Ishikawa (cell line): ENCODE measurements at regions not wholly inside any gene's neighbourhood (a gene's known extent, or its start where the extent isn't known, plus 50 kb on each side); places are given as distances from the start of the nearest gene placed in this dataset.

ENCODE experiments used
- CREB1 ChIP-seq: IDR thresholded peaks from 2 replicates; pipeline ENCODE4 v1.6.1; 2012; ENCODE audit warnings: low read depth
- EGR1 ChIP-seq: IDR thresholded peaks from 2 replicates; pipeline ENCODE4 v1.6.1; 2012
- EP300 ChIP-seq: IDR thresholded peaks from 2 replicates; pipeline ENCODE4 v1.6.1; 2012; ENCODE audit warnings: borderline replicate concordance
- RAD21 ChIP-seq: IDR thresholded peaks from 2 replicates; pipeline ENCODE4 v1.6.1; 2012; ENCODE audit warnings: low read depth
- TAF1 ChIP-seq: IDR thresholded peaks from 2 replicates; pipeline ENCODE4 v1.6.1; 2012; ENCODE audit warnings: low read depth, mild to moderate bottlenecking
- TCF12 ChIP-seq: IDR thresholded peaks from 2 replicates; pipeline ENCODE4 v1.6.1; 2012; ENCODE audit warnings: low read depth
- TEAD4 ChIP-seq: IDR thresholded peaks from 2 replicates; pipeline ENCODE4 v1.6.1; 2012
- YY1 ChIP-seq: IDR thresholded peaks from 2 replicates; pipeline ENCODE4 v1.6.1; 2012; ENCODE audit warnings: low read depth
- ZBTB7A ChIP-seq: IDR thresholded peaks from 2 replicates; pipeline ENCODE4 v1.6.1; 2012; ENCODE audit warnings: low read depth
- TF ChIP-seq, protein P1 (sequence below): IDR thresholded peaks from 2 replicates; pipeline ENCODE4 v1.6.1; 2012
- TF ChIP-seq, protein P2 (sequence below): IDR thresholded peaks from 2 replicates; pipeline ENCODE4 v1.6.1; 2012; ENCODE audit warnings: low read depth, mild to moderate bottlenecking

DNA sequence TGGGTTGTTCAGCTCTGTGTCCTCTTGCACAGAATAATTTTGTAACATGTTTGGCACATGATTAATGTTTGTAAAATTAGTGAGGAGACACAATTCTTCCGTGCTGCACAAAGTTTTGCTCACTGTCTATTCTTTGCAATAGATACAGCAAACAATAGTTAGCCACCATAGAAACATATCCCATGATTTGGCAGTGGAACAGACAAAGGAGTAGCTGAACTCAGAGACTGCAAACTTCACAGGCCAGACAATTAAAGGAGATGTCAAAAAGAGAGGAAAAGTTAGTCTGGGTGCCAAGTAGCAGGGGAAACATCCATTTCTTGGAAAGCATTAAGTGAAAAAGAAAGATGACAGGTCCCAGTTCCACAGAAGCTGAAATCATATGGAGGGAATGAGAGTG, 267.4 kb upstream of the NRXN1 start:
- TF ChIP-seq YY1: no peak
- no peak for TF ChIP-seq TAF1
- TF ChIP-seq EGR1: no peak
- no peak for TF ChIP-seq TCF12
- TF ChIP-seq, protein P1, sequence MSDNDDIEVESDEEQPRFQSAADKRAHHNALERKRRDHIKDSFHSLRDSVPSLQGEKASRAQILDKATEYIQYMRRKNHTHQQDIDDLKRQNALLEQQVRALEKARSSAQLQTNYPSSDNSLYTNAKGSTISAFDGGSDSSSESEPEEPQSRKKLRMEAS: no peak
- TF ChIP-seq CREB1: no peak
- TF ChIP-seq EP300: no peak
- no peak for TF ChIP-seq TEAD4
- TF ChIP-seq RAD21: no peak
- TF ChIP-seq, protein P2, sequence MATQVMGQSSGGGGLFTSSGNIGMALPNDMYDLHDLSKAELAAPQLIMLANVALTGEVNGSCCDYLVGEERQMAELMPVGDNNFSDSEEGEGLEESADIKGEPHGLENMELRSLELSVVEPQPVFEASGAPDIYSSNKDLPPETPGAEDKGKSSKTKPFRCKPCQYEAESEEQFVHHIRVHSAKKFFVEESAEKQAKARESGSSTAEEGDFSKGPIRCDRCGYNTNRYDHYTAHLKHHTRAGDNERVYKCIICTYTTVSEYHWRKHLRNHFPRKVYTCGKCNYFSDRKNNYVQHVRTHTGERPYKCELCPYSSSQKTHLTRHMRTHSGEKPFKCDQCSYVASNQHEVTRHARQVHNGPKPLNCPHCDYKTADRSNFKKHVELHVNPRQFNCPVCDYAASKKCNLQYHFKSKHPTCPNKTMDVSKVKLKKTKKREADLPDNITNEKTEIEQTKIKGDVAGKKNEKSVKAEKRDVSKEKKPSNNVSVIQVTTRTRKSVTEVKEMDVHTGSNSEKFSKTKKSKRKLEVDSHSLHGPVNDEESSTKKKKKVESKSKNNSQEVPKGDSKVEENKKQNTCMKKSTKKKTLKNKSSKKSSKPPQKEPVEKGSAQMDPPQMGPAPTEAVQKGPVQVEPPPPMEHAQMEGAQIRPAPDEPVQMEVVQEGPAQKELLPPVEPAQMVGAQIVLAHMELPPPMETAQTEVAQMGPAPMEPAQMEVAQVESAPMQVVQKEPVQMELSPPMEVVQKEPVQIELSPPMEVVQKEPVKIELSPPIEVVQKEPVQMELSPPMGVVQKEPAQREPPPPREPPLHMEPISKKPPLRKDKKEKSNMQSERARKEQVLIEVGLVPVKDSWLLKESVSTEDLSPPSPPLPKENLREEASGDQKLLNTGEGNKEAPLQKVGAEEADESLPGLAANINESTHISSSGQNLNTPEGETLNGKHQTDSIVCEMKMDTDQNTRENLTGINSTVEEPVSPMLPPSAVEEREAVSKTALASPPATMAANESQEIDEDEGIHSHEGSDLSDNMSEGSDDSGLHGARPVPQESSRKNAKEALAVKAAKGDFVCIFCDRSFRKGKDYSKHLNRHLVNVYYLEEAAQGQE: no peak
- no peak for TF ChIP-seq ZBTB7A
